Skeletal muscle tissue (tissue), 3 donors: ENCODE measurements at regions not wholly inside any gene's neighbourhood (a gene's known extent, or its start where the extent isn't known, plus 50 kb on each side); places are given as distances from the start of the nearest gene placed in this dataset.

Experiments used
- H3K27ac ChIP-seq: one replicate; pipeline ENCODE4 v1.7.0; 2013; ENCODE audit warnings: mild to moderate bottlenecking, low read depth, low read length, inconsistent platforms
- H3K27me3 ChIP-seq, 3 donors: one replicate each; pipeline ENCODE4 v1.7.0; 2013; ENCODE audit warnings: low read length in 3 of 3; ENCODE audit not compliant: control insufficient read depth in 3 of 3, insufficient read depth in 3 of 3
- H3K36me3 ChIP-seq, 3 donors: one replicate each; pipeline ENCODE4 v1.7.0; 2013; ENCODE audit warnings: low read length in 3 of 3; ENCODE audit not compliant: control insufficient read depth in 3 of 3, insufficient read depth in 3 of 3
- H3K4me1 ChIP-seq, 3 donors: one replicate each; pipeline ENCODE4 v1.7.0; 2013; ENCODE audit warnings: low read length in 3 of 3, mild to moderate bottlenecking in 3 of 3; ENCODE audit not compliant: control insufficient read depth in 3 of 3, insufficient read depth in 3 of 3
- H3K4me3 ChIP-seq, 3 donors: one replicate each; pipeline ENCODE4 v1.7.0; 2013; ENCODE audit warnings: low read length in 3 of 3
- H3K9ac ChIP-seq, 3 donors: one replicate each; pipeline ENCODE4 v1.7.0; 2013; ENCODE audit warnings: low read length in 3 of 3, mild to moderate bottlenecking in 3 of 3, moderate library complexity in 2 of 3, low read depth in 1 of 3
- H3K9me3 ChIP-seq, 3 donors: one replicate each; pipeline ENCODE4 v1.7.0; 2013; ENCODE audit warnings: low read length in 3 of 3; ENCODE audit not compliant: control insufficient read depth in 3 of 3
- donor health status: Osteomylitis.

DNA sequence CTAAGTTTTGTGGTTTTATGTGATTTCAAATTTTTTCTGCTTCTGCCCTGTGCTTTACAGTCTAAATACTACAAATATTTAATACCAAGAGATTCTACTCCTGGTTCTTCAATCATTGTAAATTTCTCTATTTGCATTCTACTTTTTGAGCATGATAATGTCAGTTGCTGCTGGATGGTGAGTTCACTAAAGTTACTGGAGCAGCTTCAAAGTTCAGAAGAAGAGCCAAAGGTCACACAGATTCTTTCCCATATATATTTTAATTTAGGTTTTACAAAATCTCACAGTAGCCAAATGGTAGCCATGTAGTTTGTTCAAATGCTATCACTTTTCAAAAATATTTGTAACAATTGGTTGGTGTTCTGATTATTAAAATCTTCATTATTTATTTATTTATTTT is 378.7 kb downstream of the TMEM232 start:
- Histone ChIP-seq H3K4me3 (no peak overlapping the region), H3K27ac (no peak overlapping the region), H3K27me3 (no peaks in the 10 kb centered on the region), H3K9me3 (no peaks in the 10 kb centered on the region), H3K36me3 (no peaks in the 10 kb centered on the region), H3K9ac (no peak overlapping the region), H3K4me1 (no peaks in the 10 kb centered on the region)

- Histone ChIP-seq H3K9me3 (no peaks in the 10 kb centered on the region), H3K4me1 (no peaks in the 10 kb centered on the region), H3K27me3 (no peaks in the 10 kb centered on the region), H3K27ac (no peak overlapping the region), H3K4me3 (no peak overlapping the region), H3K9ac (no peak overlapping the region), H3K36me3 (no peaks in the 10 kb centered on the region)
Observed at GRCh38 chr5:110351430-110351829, 375.0 kb downstream of the TMEM232 start.

GRCh38 chr5:110354311-110354710 is 372.2 kb downstream of the TMEM232 start:
- H3K36me3 ChIP-seq = no peaks in the 10 kb centered on the region
- H3K4me1 ChIP-seq = no peaks in the 10 kb centered on the region
- H3K4me3 ChIP-seq = no peak overlapping the region
- no peak overlapping the region for H3K9ac ChIP-seq
- no peaks in the 10 kb centered on the region for H3K9me3 ChIP-seq
- H3K27me3 ChIP-seq = no peaks in the 10 kb centered on the region
- no peak overlapping the region for H3K27ac ChIP-seq

DNA sequence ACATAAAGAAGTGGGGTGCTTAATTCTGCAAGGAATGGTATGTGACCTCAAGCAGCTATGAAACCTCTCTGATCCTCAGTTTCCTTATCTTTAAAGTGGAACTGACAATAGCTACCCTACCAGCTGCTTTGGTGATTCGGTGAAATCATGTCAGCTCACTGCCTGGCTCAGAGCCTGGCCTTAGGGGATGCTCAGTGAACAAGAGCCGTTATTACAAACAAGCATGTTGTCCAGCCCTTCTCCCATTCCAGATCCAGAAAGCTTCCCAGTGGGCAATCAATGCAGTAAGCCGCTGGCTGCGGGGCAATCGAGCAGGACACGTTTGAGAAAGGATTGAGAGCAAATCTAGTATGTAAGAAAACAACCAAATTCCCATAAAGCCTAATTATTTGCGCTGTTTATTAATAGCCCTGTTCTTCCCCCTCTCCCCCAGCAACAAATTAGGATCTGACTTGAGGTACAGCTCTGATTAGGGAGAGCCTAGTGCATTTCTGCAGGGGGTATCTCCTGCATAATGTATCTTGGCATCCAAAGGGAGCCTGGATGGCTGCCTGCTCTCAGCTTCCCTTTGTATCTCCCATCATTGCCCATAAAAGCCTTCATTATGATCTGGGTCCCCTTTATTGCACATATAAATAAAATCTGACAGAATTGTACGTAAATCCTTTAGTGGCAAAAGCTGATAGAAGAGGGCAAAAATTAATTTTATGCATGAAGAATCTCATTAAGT is 371.4 kb downstream of the TMEM232 start:
- H3K9ac ChIP-seq = no peak overlapping the region
- H3K27ac ChIP-seq = no peak overlapping the region
- H3K27me3 ChIP-seq = no peaks in the 10 kb centered on the region
- no peaks in the 10 kb centered on the region for H3K36me3 ChIP-seq
- no peaks in the 10 kb centered on the region for H3K9me3 ChIP-seq
- H3K4me1 ChIP-seq = no peaks in the 10 kb centered on the region
- H3K4me3 ChIP-seq = no peak overlapping the region

DNA sequence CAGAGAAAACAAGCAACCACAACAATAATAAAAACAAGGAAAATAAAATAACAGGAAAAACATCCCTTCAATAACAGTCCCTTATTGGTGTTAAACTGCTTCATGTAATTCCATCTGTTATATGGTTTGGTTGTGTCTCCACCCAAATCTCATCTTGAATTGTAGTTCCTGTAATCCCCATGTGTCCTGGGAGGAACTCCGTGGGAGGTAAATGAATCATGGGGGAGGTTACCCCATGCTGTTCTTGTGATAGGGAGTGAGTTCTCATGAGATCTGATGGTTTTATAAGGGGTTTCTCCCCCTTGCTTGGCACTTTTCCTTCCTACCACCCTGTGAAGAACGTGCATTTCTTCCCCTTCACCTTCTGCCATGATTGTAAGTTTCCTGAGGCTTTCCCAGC is 369.8 kb downstream of the TMEM232 start:
- H3K27ac ChIP-seq = no peak overlapping the region
- H3K4me1 ChIP-seq = no peaks in the 10 kb centered on the region
- H3K9me3 ChIP-seq = no peaks in the 10 kb centered on the region
- H3K36me3 ChIP-seq = no peaks in the 10 kb centered on the region
- H3K27me3 ChIP-seq = no peaks in the 10 kb centered on the region
- H3K9ac ChIP-seq = no peak overlapping the region
- no peak overlapping the region for H3K4me3 ChIP-seq

DNA sequence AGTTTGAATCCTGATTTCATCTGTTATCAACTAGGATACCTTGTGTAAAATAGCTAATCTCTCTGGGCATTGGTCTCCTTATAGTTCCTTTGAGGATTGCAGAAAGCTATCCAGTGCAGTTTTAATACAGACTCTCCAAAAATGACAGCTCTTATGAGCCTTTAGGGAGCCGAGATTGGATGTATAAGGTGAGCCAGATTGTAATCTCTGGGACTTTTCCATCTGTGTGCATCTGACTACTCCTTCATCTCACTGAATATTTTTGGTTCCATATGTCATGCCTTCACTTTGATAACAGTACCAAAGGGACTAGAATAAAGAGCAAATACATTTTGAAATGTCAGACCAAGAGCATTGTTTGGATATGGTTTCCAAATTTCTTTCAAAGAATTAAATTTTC is 367.2 kb downstream of the TMEM232 start:
- no peaks in the 10 kb centered on the region for H3K36me3 ChIP-seq
- no peak overlapping the region for H3K9ac ChIP-seq
- H3K4me3 ChIP-seq = no peak overlapping the region
- no peaks in the 10 kb centered on the region for H3K27me3 ChIP-seq
- no peak overlapping the region for H3K27ac ChIP-seq
- H3K4me1 ChIP-seq = no peaks in the 10 kb centered on the region
- H3K9me3 ChIP-seq = no peaks in the 10 kb centered on the region

GRCh38 chr5:110361471-110361870 is 365.0 kb downstream of the TMEM232 start:
- no peaks in the 10 kb centered on the region for H3K4me1 ChIP-seq
- H3K9ac ChIP-seq = no peak overlapping the region
- no peaks in the 10 kb centered on the region for H3K9me3 ChIP-seq
- no peaks in the 10 kb centered on the region for H3K36me3 ChIP-seq
- no peaks in the 10 kb centered on the region for H3K27me3 ChIP-seq
- H3K27ac ChIP-seq = no peak overlapping the region
- H3K4me3 ChIP-seq = no peak overlapping the region

- Histone ChIP-seq H3K9me3 (no peaks in the 10 kb centered on the region), H3K27me3 (no peaks in the 10 kb centered on the region)
Observed at GRCh38 chr5:110362261-110362660, 364.2 kb downstream of the TMEM232 start.

GRCh38 chr5:110366716-110367115 is 359.8 kb downstream of the TMEM232 start:
- no peak overlapping the region for H3K4me3 ChIP-seq
- no peak overlapping the region for H3K27ac ChIP-seq
- H3K36me3 ChIP-seq = no peaks in the 10 kb centered on the region
- no peak overlapping the region for H3K9ac ChIP-seq
- H3K27me3 ChIP-seq = no peaks in the 10 kb centered on the region
- H3K9me3 ChIP-seq = no peaks in the 10 kb centered on the region
- H3K4me1 ChIP-seq = no peaks in the 10 kb centered on the region

More at GRCh38 chr5:110362261-110362660, 364.2 kb downstream of the TMEM232 start:
- Histone ChIP-seq H3K36me3 (no peaks in the 10 kb centered on the region), H3K27ac (no peak overlapping the region), H3K4me3 (no peak overlapping the region), H3K4me1 (no peaks in the 10 kb centered on the region), H3K9ac (no peak overlapping the region)
